Stimulated activated CD4-positive, alpha-beta T cell treated with anti-CD3 and anti-CD28 coated beads, Interleukin-1b, Interleukin-23, amount 100 ng/mL, for 48 hours (primary cell): ENCODE measurements at regions not wholly inside any gene's neighbourhood (a gene's known extent, or its start where the extent isn't known, plus 50 kb on each side); places are given as distances from the start of the nearest gene placed in this dataset.

Experiments used
- DNase-seq: peaks from one replicate; pipeline ENCODE4 v3.0.0-alpha.2; 2020

- DNase-seq = no peak
These were observed 55.7 kb upstream of the IRX4 start for GRCh38 chr5:1938310-1939000.

GRCh38 chr5:1937590-1937989 is 54.9 kb upstream of the IRX4 start:
- DNase-seq = no peak

GRCh38 chr5:1936901-1937300 is 54.2 kb upstream of the IRX4 start:
- DNase-seq = no peak

GRCh38 chr5:1936413-1936812 is 53.7 kb upstream of the IRX4 start:
- no peak for DNase-seq

- no peak for DNase-seq
These were observed 52.2 kb upstream of the IRX4 start for GRCh38 chr5:1934801-1935429.

GRCh38 chr5:1934056-1934394 is 51.3 kb upstream of the IRX4 start:
- no peak for DNase-seq

GRCh38 chr5:1933364-1934055 is 50.8 kb upstream of the IRX4 start:
- DNase-seq = no peak
